ENCODE measurements at regions not wholly inside any gene's neighbourhood (a gene's known extent, or its start where the extent isn't known, plus 50 kb on each side); places are given as distances from the start of the nearest gene placed in this dataset.

- Histone ChIP-seq H3K79me2 (ENCODE audit: insufficient read depth, low read length) (no peaks in the 10 kb centered on the region), H3F3A (ENCODE audit: insufficient read depth, low read length) (no peaks in the 10 kb centered on the region), H3K36me3 (ENCODE audit: insufficient read depth, low read length) (no peaks in the 10 kb centered on the region), H2AFZ (ENCODE audit: low read length) (no peak overlapping the region), H3K27ac (ENCODE audit: low read depth, low read length, poor library complexity, severe bottlenecking) (no peak overlapping the region), H4K20me1 (ENCODE audit: insufficient read depth, low read length) (no peaks in the 10 kb centered on the region), H3K4me2 (ENCODE audit: low read length) (no peak overlapping the region), H3K9ac (ENCODE audit: low read length) (no peak overlapping the region), H3K9me3 (ENCODE audit: low read length) (no peaks in the 10 kb centered on the region), H3K4me3 (ENCODE audit: low read depth, low read length, poor library complexity, severe bottlenecking) (no peak overlapping the region), H3K27me3 (ENCODE audit: insufficient read depth, low read length) (no peaks in the 10 kb centered on the region), H3K4me1 (ENCODE audit: insufficient read depth, low read length, severe bottlenecking) (no peaks in the 10 kb centered on the region), H3K9me2 (ENCODE audit: low read depth, low read length) (no peaks in the 10 kb centered on the region)
- TF ChIP-seq CTCF (IDR thresholded peaks at IDR 0.05; ENCODE audit: low read length) (no peak), EZH2 (IDR thresholded peaks at IDR 0.05; ENCODE audit: borderline replicate concordance, low read length) (no peak)
Measured at GRCh38 chr10:8588135-8588534, 533.6 kb downstream of the GATA3 start.

- Histone ChIP-seq H3K9me3 (ENCODE audit: low read length) (no peaks in the 10 kb centered on the region), H2AFZ (ENCODE audit: low read length) (no peak overlapping the region), H3K9ac (ENCODE audit: low read length) (no peak overlapping the region), H3K4me1 (ENCODE audit: insufficient read depth, low read length, severe bottlenecking) (no peaks in the 10 kb centered on the region), H3K4me3 (ENCODE audit: low read depth, low read length, poor library complexity, severe bottlenecking) (no peak overlapping the region), H3F3A (ENCODE audit: insufficient read depth, low read length) (no peaks in the 10 kb centered on the region), H3K36me3 (ENCODE audit: insufficient read depth, low read length) (no peaks in the 10 kb centered on the region), H4K20me1 (ENCODE audit: insufficient read depth, low read length) (no peaks in the 10 kb centered on the region), H3K9me2 (ENCODE audit: low read depth, low read length) (no peaks in the 10 kb centered on the region), H3K4me2 (ENCODE audit: low read length) (no peak overlapping the region), H3K27me3 (ENCODE audit: insufficient read depth, low read length) (no peaks in the 10 kb centered on the region), H3K27ac (ENCODE audit: low read depth, low read length, poor library complexity, severe bottlenecking) (no peak overlapping the region), H3K79me2 (ENCODE audit: insufficient read depth, low read length) (no peaks in the 10 kb centered on the region)
- TF ChIP-seq CTCF (IDR thresholded peaks at IDR 0.05; ENCODE audit: low read length) = no peak
Measured at GRCh38 chr10:8590518-8590917, 536.0 kb downstream of the GATA3 start.

- Histone ChIP-seq H3K27ac (ENCODE audit: low read depth, low read length, poor library complexity, severe bottlenecking) (no peak overlapping the region), H3K4me1 (ENCODE audit: insufficient read depth, low read length, severe bottlenecking) (no peaks in the 10 kb centered on the region), H4K20me1 (ENCODE audit: insufficient read depth, low read length) (no peaks in the 10 kb centered on the region), H3K4me2 (ENCODE audit: low read length) (no peak overlapping the region), H2AFZ (ENCODE audit: low read length) (no peak overlapping the region), H3K79me2 (ENCODE audit: insufficient read depth, low read length) (no peaks in the 10 kb centered on the region), H3F3A (ENCODE audit: insufficient read depth, low read length) (no peaks in the 10 kb centered on the region), H3K9me2 (ENCODE audit: low read depth, low read length) (no peaks in the 10 kb centered on the region), H3K36me3 (ENCODE audit: insufficient read depth, low read length) (no peaks in the 10 kb centered on the region), H3K27me3 (ENCODE audit: insufficient read depth, low read length) (no peaks in the 10 kb centered on the region), H3K9me3 (ENCODE audit: low read length) (no peaks in the 10 kb centered on the region), H3K4me3 (ENCODE audit: low read depth, low read length, poor library complexity, severe bottlenecking) (no peak overlapping the region), H3K9ac (ENCODE audit: low read length) (no peak overlapping the region)
- TF ChIP-seq EZH2 (IDR thresholded peaks at IDR 0.05; ENCODE audit: borderline replicate concordance, low read length) (no peak), CTCF (IDR thresholded peaks at IDR 0.05; ENCODE audit: low read length) (no peak)
Measured at GRCh38 chr10:8591640-8592039, 537.2 kb downstream of the GATA3 start.
